H1 (cell line): ENCODE measurements at regions not wholly inside any gene's neighbourhood (a gene's known extent, or its start where the extent isn't known, plus 50 kb on each side); places are given as distances from the start of the nearest gene placed in this dataset.
"Not testable (repeated sequence)": the region's sequence is repeated elsewhere in the genome, so short reads cannot be mapped to it uniquely, and the experiment has no call there.

ENCODE experiments used
- ASH2L ChIP-seq: fragments of 200-600, 300-600 bp; sonication (generic); IDR thresholded peaks from one replicate; pipeline ENCODE4 v1.7.1; 2017; ENCODE audit warnings: low read length
- CEBPB ChIP-seq: IDR thresholded peaks from 2 replicates; pipeline ENCODE4 v1.6.1; 2012; ENCODE audit warnings: low read depth, low read length
- EP300 ChIP-seq, 2 experiments: IDR thresholded peaks; 1 replicate in 1 of 2; 2 replicates in 1 of 2; pipeline ENCODE4 v1.6.1; 2011 to 2012; ENCODE audit warnings: low read depth in 2 of 2, low read length in 2 of 2, mild to moderate bottlenecking in 2 of 2, borderline replicate concordance in 1 of 2, inconsistent platforms in 1 of 2, moderate library complexity in 1 of 2
- EZH2 ChIP-seq: fragments of 200-600 bp; sonication (generic); IDR thresholded peaks from 2 replicates; pipeline ENCODE4 v1.7.1; 2012; ENCODE audit warnings: low read depth, mild to moderate bottlenecking, moderate library complexity, low read length, inconsistent platforms; ENCODE audit not compliant: severe bottlenecking
- HDAC2 ChIP-seq, 2 experiments: fragments of 300-600 bp in 1 of 2; sonication (generic) in 1 of 2; IDR thresholded peaks; 2 replicates each; pipeline ENCODE4 v1.6.1; 2011 to 2012; ENCODE audit warnings: low read depth in 2 of 2, low read length in 2 of 2, mild to moderate bottlenecking in 2 of 2, moderate library complexity in 2 of 2, borderline replicate concordance in 1 of 2, inconsistent platforms in 1 of 2
- KDM5A ChIP-seq: fragments of 200-600 bp; IDR thresholded peaks from 2 replicates; pipeline ENCODE4 v1.7.1; 2012; ENCODE audit warnings: mild to moderate bottlenecking, low read length, inconsistent platforms, mixed read lengths
- POLR2A ChIP-seq, 2 experiments: IDR thresholded peaks; 1 replicate in 1 of 2; 2 replicates in 1 of 2; pipeline ENCODE4 v1.6.1; 2011; ENCODE audit warnings: low read depth in 2 of 2, low read length in 2 of 2, mild to moderate bottlenecking in 2 of 2; ENCODE audit errors: control extremely low read depth in 1 of 2
- POLR2AphosphoS5 ChIP-seq: IDR thresholded peaks from 2 replicates; pipeline ENCODE4 v1.6.1; 2011; ENCODE audit warnings: low read depth, low read length
- POU5F1 ChIP-seq: IDR thresholded peaks from 2 replicates; pipeline ENCODE4 v1.6.1; 2011; ENCODE audit warnings: low read depth, mild to moderate bottlenecking, low read length, moderate library complexity
- SIN3A ChIP-seq, 2 experiments: IDR thresholded peaks in 1 of 2; conservative IDR thresholded peaks in 1 of 2; 2 replicates each; pipeline ENCODE4 v1.6.1; 2011 to 2012; ENCODE audit warnings: low read length in 2 of 2, improper control_type of control experiment in 1 of 2, low read depth in 1 of 2, mild to moderate bottlenecking in 1 of 2
- TAF1 ChIP-seq: IDR thresholded peaks from 2 replicates; pipeline ENCODE4 v1.6.1; 2011; ENCODE audit warnings: mild to moderate bottlenecking, low read depth, low read length
- TF ChIP-seq, protein P1 (sequence below), 3 experiments: IDR thresholded peaks; 1 replicate in 2 of 3; 2 replicates in 1 of 3; pipeline versions ENCODE4 v1.5.1 to v1.6.1; 2011; ENCODE audit warnings: low read length in 3 of 3, mild to moderate bottlenecking in 3 of 3, inconsistent platforms in 2 of 3, low read depth in 1 of 3, moderate library complexity in 1 of 3; ENCODE audit not compliant: insufficient read depth in 1 of 3; ENCODE audit errors: control extremely low read depth in 1 of 3
- TF ChIP-seq, protein P2 (sequence below): IDR thresholded peaks from 2 replicates; pipeline ENCODE4 v1.6.1; 2012; ENCODE audit warnings: inconsistent platforms

DNA sequence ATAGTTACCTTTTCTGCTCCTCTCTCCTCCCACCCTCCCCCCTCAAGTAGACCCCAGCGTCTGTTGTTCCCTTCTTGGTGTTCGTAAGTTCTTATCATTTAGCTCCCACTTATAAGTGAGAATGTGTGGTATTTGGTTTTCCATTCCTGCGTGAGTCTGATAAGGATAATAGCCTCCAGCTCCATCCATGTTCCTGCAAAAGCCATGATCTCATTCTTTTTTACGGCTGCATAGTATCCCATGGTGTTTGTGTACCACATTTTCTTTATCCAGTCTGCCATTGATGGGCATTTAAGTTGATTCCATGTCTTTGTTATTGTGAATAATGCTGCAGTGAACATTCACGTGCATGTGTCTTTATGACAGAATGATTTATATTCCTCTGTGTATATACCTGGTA, 65.3 kb upstream of the FAM20A start:
- not testable (repeated sequence) for TF ChIP-seq SIN3A (conservative IDR thresholded peaks at IDR 0.05 in 1 of 2, IDR thresholded peaks at IDR 0.05 in 1 of 2; ENCODE audit: low read depth in 1 of 2, low read length in 2 of 2); CEBPB; TAF1; EZH2; POU5F1; ASH2L; POLR2AphosphoS5; KDM5A; POLR2A (IDR thresholded peaks at IDR 0.05; ENCODE audit: control extremely low read depth in 1 of 2, low read depth in 2 of 2, low read length in 2 of 2); EP300 (IDR thresholded peaks at IDR 0.05; ENCODE audit: borderline replicate concordance in 1 of 2, low read depth in 2 of 2, low read length in 2 of 2); HDAC2 (IDR thresholded peaks at IDR 0.05; ENCODE audit: borderline replicate concordance in 1 of 2, low read depth in 2 of 2, low read length in 2 of 2)
- TF ChIP-seq, protein P1, sequence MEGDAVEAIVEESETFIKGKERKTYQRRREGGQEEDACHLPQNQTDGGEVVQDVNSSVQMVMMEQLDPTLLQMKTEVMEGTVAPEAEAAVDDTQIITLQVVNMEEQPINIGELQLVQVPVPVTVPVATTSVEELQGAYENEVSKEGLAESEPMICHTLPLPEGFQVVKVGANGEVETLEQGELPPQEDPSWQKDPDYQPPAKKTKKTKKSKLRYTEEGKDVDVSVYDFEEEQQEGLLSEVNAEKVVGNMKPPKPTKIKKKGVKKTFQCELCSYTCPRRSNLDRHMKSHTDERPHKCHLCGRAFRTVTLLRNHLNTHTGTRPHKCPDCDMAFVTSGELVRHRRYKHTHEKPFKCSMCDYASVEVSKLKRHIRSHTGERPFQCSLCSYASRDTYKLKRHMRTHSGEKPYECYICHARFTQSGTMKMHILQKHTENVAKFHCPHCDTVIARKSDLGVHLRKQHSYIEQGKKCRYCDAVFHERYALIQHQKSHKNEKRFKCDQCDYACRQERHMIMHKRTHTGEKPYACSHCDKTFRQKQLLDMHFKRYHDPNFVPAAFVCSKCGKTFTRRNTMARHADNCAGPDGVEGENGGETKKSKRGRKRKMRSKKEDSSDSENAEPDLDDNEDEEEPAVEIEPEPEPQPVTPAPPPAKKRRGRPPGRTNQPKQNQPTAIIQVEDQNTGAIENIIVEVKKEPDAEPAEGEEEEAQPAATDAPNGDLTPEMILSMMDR (IDR thresholded peaks at IDR 0.05; ENCODE audit: control extremely low read depth in 1 of 3, insufficient read depth in 1 of 3, low read depth in 1 of 3, low read length in 3 of 3): not testable (repeated sequence)
- TF ChIP-seq, protein P2, sequence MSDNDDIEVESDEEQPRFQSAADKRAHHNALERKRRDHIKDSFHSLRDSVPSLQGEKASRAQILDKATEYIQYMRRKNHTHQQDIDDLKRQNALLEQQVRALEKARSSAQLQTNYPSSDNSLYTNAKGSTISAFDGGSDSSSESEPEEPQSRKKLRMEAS: not testable (repeated sequence)
